Neural cell (in vitro differentiated cells): ENCODE measurements at regions not wholly inside any gene's neighbourhood (a gene's known extent, or its start where the extent isn't known, plus 50 kb on each side); places are given as distances from the start of the nearest gene placed in this dataset.

Experiments
- H2AFZ ChIP-seq: fragments of 200-600, 300-800 bp; sonication (generic), shearing (Covaris generic); 2 replicates; pipeline ENCODE4 v1.6.0; 2014; ENCODE audit warnings: low read depth, mild to moderate bottlenecking, antibody characterized with exemption, low read length, moderate library complexity
- H3F3A ChIP-seq: fragments of 200-600 bp; shearing (Covaris generic); 2 replicates; pipeline ENCODE4 v1.6.1; 2016; ENCODE audit warnings: mild to moderate bottlenecking, moderate library complexity, mixed read lengths, antibody characterized with exemption, low read length; ENCODE audit not compliant: insufficient read depth, poor library complexity, severe bottlenecking
- H3K27ac ChIP-seq: fragments of 200-600, 300-800 bp; sonication (generic), shearing (Covaris generic); 2 replicates; pipeline ENCODE4 v1.5.1; 2014; ENCODE audit warnings: mild to moderate bottlenecking, low read length, moderate library complexity
- H3K27me3 ChIP-seq: fragments of 300-800, 200-600 bp; sonication (generic), shearing (Covaris generic); 2 replicates; pipeline ENCODE4 v1.6.0; 2014; ENCODE audit warnings: mild to moderate bottlenecking, low read depth, low read length, moderate library complexity; ENCODE audit not compliant: insufficient read depth
- H3K36me3 ChIP-seq: fragments of 300-800, 200-600 bp; sonication (generic), shearing (Covaris generic); 2 replicates; pipeline ENCODE4 v1.5.1; 2014; ENCODE audit warnings: mild to moderate bottlenecking, antibody characterized with exemption, low read length, moderate library complexity; ENCODE audit not compliant: insufficient read depth
- H3K4me2 ChIP-seq: fragments of 300-800, 200-600 bp; sonication (generic), shearing (Covaris generic); 2 replicates; pipeline ENCODE4 v1.6.0; 2014; ENCODE audit warnings: mild to moderate bottlenecking, low read length
- H3K4me3 ChIP-seq: fragments of 300-800, 200-600 bp; sonication (generic), shearing (Covaris generic); 2 replicates; pipeline ENCODE4 v1.5.1; 2014; ENCODE audit warnings: mild to moderate bottlenecking, low read length, moderate library complexity
- H3K79me2 ChIP-seq: fragments of 200-600 bp; shearing (Covaris generic); replicated peaks from 2 replicates; pipeline ENCODE4 v1.6.0; 2014; ENCODE audit warnings: mild to moderate bottlenecking, low read length, moderate library complexity; ENCODE audit not compliant: insufficient read depth
- H3K9ac ChIP-seq: fragments of 300-800, 200-600 bp; sonication (generic), shearing (Covaris generic); 2 replicates; pipeline ENCODE4 v1.6.1; 2016; ENCODE audit warnings: mild to moderate bottlenecking, low read length, mixed read lengths
- H3K9me2 ChIP-seq: fragments of 200-600 bp; shearing (Covaris generic); 2 replicates; pipeline ENCODE4 v1.6.1; 2016; ENCODE audit warnings: mild to moderate bottlenecking, low read length, mixed read lengths; ENCODE audit not compliant: insufficient read depth
- H3K9me3 ChIP-seq: fragments of 200-600, 300-800 bp; sonication (generic), shearing (Covaris generic); 2 replicates; pipeline ENCODE4 v1.6.1; 2016; ENCODE audit warnings: mild to moderate bottlenecking, mixed run types, low read length, moderate library complexity, mixed read lengths
- H4K20me1 ChIP-seq: fragments of 200-600 bp; shearing (Covaris generic); 2 replicates; pipeline ENCODE4 v1.6.1; 2016; ENCODE audit warnings: mild to moderate bottlenecking, mixed run types; ENCODE audit not compliant: insufficient read depth
- CTCF ChIP-seq: fragments of 450-650 bp; IDR thresholded peaks from 2 replicates; pipeline ENCODE4 v1.5.1; 2014; ENCODE audit warnings: antibody characterized with exemption, mild to moderate bottlenecking, moderate library complexity; ENCODE audit not compliant: poor library complexity, severe bottlenecking
- EP300 ChIP-seq: fragments of 450-650 bp; conservative IDR thresholded peaks from 2 replicates; pipeline ENCODE4 v1.6.1; 2014; ENCODE audit warnings: antibody characterized with exemption, mild to moderate bottlenecking, moderate library complexity; ENCODE audit not compliant: poor library complexity, severe bottlenecking
- EZH2 ChIP-seq: fragments of 200-600, 300-800 bp; shearing (Covaris generic), sonication (generic); IDR thresholded peaks from 2 replicates; pipeline ENCODE4 v1.6.1; 2014; ENCODE audit warnings: antibody characterized with exemption, low read length, borderline replicate concordance, mild to moderate bottlenecking; ENCODE audit not compliant: insufficient read depth, poor library complexity, severe bottlenecking
- MXI1 ChIP-seq: fragments of 450-650 bp; conservative IDR thresholded peaks from 2 replicates; pipeline ENCODE4 v1.6.1; 2014; ENCODE audit warnings: antibody characterized with exemption, mild to moderate bottlenecking; ENCODE audit not compliant: poor library complexity, severe bottlenecking
- POLR2AphosphoS5 ChIP-seq: IDR thresholded peaks from 2 replicates; pipeline ENCODE4 v1.6.1; 2012
- RAD21 ChIP-seq: fragments of 450-650 bp; conservative IDR thresholded peaks from 2 replicates; pipeline ENCODE4 v1.6.1; 2014; ENCODE audit warnings: antibody characterized with exemption, mild to moderate bottlenecking, moderate library complexity
- REST ChIP-seq: IDR thresholded peaks from 2 replicates; pipeline ENCODE4 v1.6.1; 2012; ENCODE audit warnings: borderline replicate concordance
- SMC3 ChIP-seq: fragments of 450-650 bp; conservative IDR thresholded peaks from 2 replicates; pipeline ENCODE4 v1.6.1; 2014; ENCODE audit warnings: antibody characterized with exemption, mild to moderate bottlenecking, moderate library complexity; ENCODE audit not compliant: poor library complexity
- TAF1 ChIP-seq: IDR thresholded peaks from 2 replicates; pipeline ENCODE4 v1.6.1; 2012; ENCODE audit warnings: low read depth

GRCh38 chr9:80013891-80014290, 442.1 kb downstream of the TLE4 start:
- Histone ChIP-seq H3K36me3 (no peaks in the 10 kb centered on the region), H3K4me3 (no peak overlapping the region), H3K9me3 (no peaks in the 10 kb centered on the region), H3K9me2 (no peaks in the 10 kb centered on the region), H3K79me2 (no peaks in the 10 kb centered on the region), H3K9ac (no peak overlapping the region), H2AFZ (no peak overlapping the region), H3K4me2 (no peak overlapping the region), H3K27ac (no peak overlapping the region), H3K27me3 (no peaks in the 10 kb centered on the region), H3F3A (no peaks in the 10 kb centered on the region), H4K20me1 (no peaks in the 10 kb centered on the region)
- TF ChIP-seq TAF1 (no peak), CTCF (no peak), POLR2AphosphoS5 (no peak), EP300 (no peak), RAD21 (no peak), REST (no peak), MXI1 (no peak), EZH2 (no peak), SMC3 (no peak)

- no peak for TF ChIP-seq MXI1
- TF ChIP-seq REST = no peak
- TF ChIP-seq SMC3 = no peak
- no peaks in the 10 kb centered on the region for H4K20me1 ChIP-seq
These were observed 441.0 kb downstream of the TLE4 start for GRCh38 chr9:80012557-80013330.

More at GRCh38 chr9:80012557-80013330, 441.0 kb downstream of the TLE4 start:
- Histone ChIP-seq H3K27ac (no peak overlapping the region), H3K27me3 (no peaks in the 10 kb centered on the region), H3K9me2 (no peaks in the 10 kb centered on the region), H3K36me3 (no peaks in the 10 kb centered on the region), H3K79me2 (no peaks in the 10 kb centered on the region), H3K4me2 (no peak overlapping the region), H3F3A (no peaks in the 10 kb centered on the region), H3K4me3 (no peak overlapping the region), H2AFZ (no peak overlapping the region), H3K9me3 (no peaks in the 10 kb centered on the region), H3K9ac (no peak overlapping the region)
